CD14-positive monocyte (primary cell): ENCODE measurements at regions not wholly inside any gene's neighbourhood (a gene's known extent, or its start where the extent isn't known, plus 50 kb on each side); places are given as distances from the start of the nearest gene placed in this dataset.

Source experiments
- DNase-seq, 3 donors: peaks; one replicate each; pipeline ENCODE4 v3.0.0-alpha.2; 2011 to 2022
- H2AFZ ChIP-seq: 2 replicates; pipeline ENCODE4 v1.6.0; 2012; ENCODE audit warnings: mild to moderate bottlenecking, low read depth, low read length, inconsistent platforms; ENCODE audit not compliant: insufficient read depth, poor library complexity, severe bottlenecking
- H3K27ac ChIP-seq, 2 donors: 1 replicate in 1 of 2; 2 replicates in 1 of 2; pipeline ENCODE4 v1.5.1; 2012 to 2013; ENCODE audit warnings: low read length in 2 of 2, control low read depth in 1 of 2, inconsistent platforms in 1 of 2, low read depth in 1 of 2, mild to moderate bottlenecking in 1 of 2
- H3K27me3 ChIP-seq, 2 donors: one replicate each; pipeline versions ENCODE4 v1.6.0 to v1.6.1; 2011 to 2013; ENCODE audit warnings: low read length in 2 of 2; ENCODE audit not compliant: control insufficient read depth in 2 of 2, insufficient read depth in 2 of 2
- H3K36me3 ChIP-seq, 2 donors: replicated peaks in 1 of 2; 1 replicate in 1 of 2; 2 replicates in 1 of 2; pipeline versions ENCODE4 v1.5.1 to v1.6.1; 2012 to 2013; ENCODE audit warnings: low read length in 2 of 2, control low read depth in 1 of 2, inconsistent platforms in 1 of 2, mild to moderate bottlenecking in 1 of 2; ENCODE audit not compliant: insufficient read depth in 2 of 2, control insufficient read depth in 1 of 2
- H3K4me1 ChIP-seq, 2 donors: 1 replicate in 1 of 2; 2 replicates in 1 of 2; pipeline versions ENCODE4 v1.5.1 to v1.6.1; 2012 to 2013; ENCODE audit warnings: low read length in 2 of 2, control low read depth in 1 of 2, inconsistent platforms in 1 of 2, mild to moderate bottlenecking in 1 of 2, moderate library complexity in 1 of 2; ENCODE audit not compliant: insufficient read depth in 2 of 2, control insufficient read depth in 1 of 2
- H3K4me2 ChIP-seq: replicated peaks from 2 replicates; pipeline ENCODE3; 2012; ENCODE audit warnings: low read length, moderate library complexity, mild to moderate bottlenecking; ENCODE audit not compliant: poor library complexity, severe bottlenecking; ENCODE audit errors: extremely low read depth
- H3K4me3 ChIP-seq, 3 experiments: fragments of 200-600 bp in 1 of 3; sonication (generic) in 1 of 3; replicated peaks in 1 of 3; 1 replicate in 2 of 3; 2 replicates in 1 of 3; pipeline ENCODE4 v1.5.1; 2011 to 2013; ENCODE audit warnings: low read length in 3 of 3, mild to moderate bottlenecking in 3 of 3, control low read depth in 2 of 3, low read depth in 2 of 3, inconsistent platforms in 1 of 3, moderate library complexity in 1 of 3
- H3K79me2 ChIP-seq: 2 replicates; pipeline ENCODE4 v1.6.0; 2012; ENCODE audit warnings: mild to moderate bottlenecking, control low read depth, inconsistent platforms, low read length, moderate library complexity; ENCODE audit not compliant: insufficient read depth
- H3K9ac ChIP-seq: 2 replicates; pipeline ENCODE4 v1.6.0; 2017; ENCODE audit warnings: low read length, mild to moderate bottlenecking; ENCODE audit not compliant: insufficient read depth, poor library complexity, severe bottlenecking
- H3K9me3 ChIP-seq, 2 donors: replicated peaks in 1 of 2; 1 replicate in 1 of 2; 2 replicates in 1 of 2; pipeline versions ENCODE4 v1.5.1 to v1.6.1; 2012 to 2013; ENCODE audit warnings: low read length in 2 of 2, control low read depth in 1 of 2; ENCODE audit not compliant: control insufficient read depth in 1 of 2, insufficient read depth in 1 of 2
- H4K20me1 ChIP-seq: 2 replicates; pipeline ENCODE4 v1.6.0; 2012; ENCODE audit warnings: mild to moderate bottlenecking, low read length, control low read depth, moderate library complexity; ENCODE audit not compliant: insufficient read depth
- H3K27ac Mint-ChIP-seq, 7 donors: one replicate each; pipeline ENCODE4 v1.8.0; 2020; ENCODE audit warnings: mild to moderate bottlenecking in 7 of 7, mixed read lengths in 7 of 7, moderate library complexity in 6 of 7, inconsistent platforms in 2 of 7
- H3K27me3 Mint-ChIP-seq, 3 donors: one replicate each; pipeline ENCODE4 v1.8.0; 2021 to 2022; ENCODE audit warnings: low read depth in 3 of 3, mild to moderate bottlenecking in 3 of 3, mixed read lengths in 3 of 3, moderate library complexity in 3 of 3, inconsistent platforms in 1 of 3
- H3K36me3 Mint-ChIP-seq, 2 donors: one replicate each; pipeline ENCODE4 v1.8.0; 2020; ENCODE audit warnings: mixed read lengths in 2 of 2, inconsistent platforms in 1 of 2, mild to moderate bottlenecking in 1 of 2
- H3K4me1 Mint-ChIP-seq: one replicate; pipeline ENCODE4 v1.8.0; 2020; ENCODE audit warnings: mild to moderate bottlenecking, mixed read lengths
- H3K4me3 Mint-ChIP-seq, 2 donors: one replicate each; pipeline ENCODE4 v1.8.0; 2020; ENCODE audit warnings: mild to moderate bottlenecking in 2 of 2, mixed read lengths in 2 of 2, moderate library complexity in 1 of 2
- H3K9me3 Mint-ChIP-seq, 7 donors: one replicate each; pipeline ENCODE4 v1.8.0; 2020 to 2022; ENCODE audit warnings: mixed read lengths in 7 of 7, mild to moderate bottlenecking in 6 of 7, moderate library complexity in 6 of 7, inconsistent platforms in 2 of 7
- WGBS: methylation state at CpG from one replicate; pipeline ENCODE4 v1.1.5; 2013; ENCODE audit warnings: missing lambda C conversion rate; ENCODE audit not compliant: insufficient coverage; 5-methylcytosine and 5-hydroxymethylcytosine counted together
- intact Hi-C, 2 donors: fragments of 100-400 bp; cut with micrococcal nuclease; formaldehyde crosslinking; loops; one replicate each; pipeline versions ENCODE4 v1.15.0 to v1.15.1; 2023
- TF ChIP-seq, protein P1 (sequence below): fragments of 200-600 bp; IDR thresholded peaks from one replicate; pipeline ENCODE4 v1.8.0; 2022; ENCODE audit warnings: antibody characterized with exemption, mild to moderate bottlenecking

GRCh38 chr5:161093100-161093499 lies 241.1 kb upstream of the ATP10B start:
- H3K27ac ChIP-seq, result no peak overlapping the region
- H3K27me3 Mint-ChIP-seq, result peaks cover 0 to 2% (median 0%) of the 10 kb centered on the region in 3 donors
- H3K9ac ChIP-seq, result no peak overlapping the region
- no peaks in the 10 kb centered on the region for H3K4me1 Mint-ChIP-seq
- DNase-seq, result no peak
- no peak overlapping the region for H2AFZ ChIP-seq
- H4K20me1 ChIP-seq, result no peaks in the 10 kb centered on the region
- H3K4me3 Mint-ChIP-seq, result no peak overlapping the region
- H3K27ac Mint-ChIP-seq, result no peak overlapping the region
- no peaks in the 10 kb centered on the region for H3K36me3 ChIP-seq
- no peak overlapping the region for H3K4me2 ChIP-seq
- H3K79me2 ChIP-seq, result no peaks in the 10 kb centered on the region
- no peaks in the 10 kb centered on the region for H3K36me3 Mint-ChIP-seq
- intact Hi-C loops, result no loop called here
- TF ChIP-seq, protein P1, sequence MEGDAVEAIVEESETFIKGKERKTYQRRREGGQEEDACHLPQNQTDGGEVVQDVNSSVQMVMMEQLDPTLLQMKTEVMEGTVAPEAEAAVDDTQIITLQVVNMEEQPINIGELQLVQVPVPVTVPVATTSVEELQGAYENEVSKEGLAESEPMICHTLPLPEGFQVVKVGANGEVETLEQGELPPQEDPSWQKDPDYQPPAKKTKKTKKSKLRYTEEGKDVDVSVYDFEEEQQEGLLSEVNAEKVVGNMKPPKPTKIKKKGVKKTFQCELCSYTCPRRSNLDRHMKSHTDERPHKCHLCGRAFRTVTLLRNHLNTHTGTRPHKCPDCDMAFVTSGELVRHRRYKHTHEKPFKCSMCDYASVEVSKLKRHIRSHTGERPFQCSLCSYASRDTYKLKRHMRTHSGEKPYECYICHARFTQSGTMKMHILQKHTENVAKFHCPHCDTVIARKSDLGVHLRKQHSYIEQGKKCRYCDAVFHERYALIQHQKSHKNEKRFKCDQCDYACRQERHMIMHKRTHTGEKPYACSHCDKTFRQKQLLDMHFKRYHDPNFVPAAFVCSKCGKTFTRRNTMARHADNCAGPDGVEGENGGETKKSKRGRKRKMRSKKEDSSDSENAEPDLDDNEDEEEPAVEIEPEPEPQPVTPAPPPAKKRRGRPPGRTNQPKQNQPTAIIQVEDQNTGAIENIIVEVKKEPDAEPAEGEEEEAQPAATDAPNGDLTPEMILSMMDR, result no peak
- peaks cover 0 to 11% of the 10 kb centered on the region in 2 donors for H3K9me3 ChIP-seq
- WGBS, result 88% methylated on average over 2 of the region's 2 CpGs
- H3K27me3 ChIP-seq, result no peaks in the 10 kb centered on the region
- peaks cover 0 to 3% (median 2%) of the 10 kb centered on the region in 7 donors for H3K9me3 Mint-ChIP-seq
- H3K4me3 ChIP-seq, result no peak overlapping the region
- no peaks in the 10 kb centered on the region for H3K4me1 ChIP-seq

GRCh38 chr5:161089569-161089968 lies 237.6 kb upstream of the ATP10B start:
- H3K4me3 Mint-ChIP-seq, result no peak overlapping the region
- intact Hi-C loops, result no loop called here

More at GRCh38 chr5:161089569-161089968, 237.6 kb upstream of the ATP10B start:
- WGBS, result no CpG with 5 or more reads among the region's 2 CpGs
- Mint-ChIP-seq H3K4me1 (no peaks in the 10 kb centered on the region), H3K27ac (no peak overlapping the region), H3K27me3 (peaks cover 0 to 3% (median 0%) of the 10 kb centered on the region in 3 donors), H3K9me3 (peaks cover 0 to 3% (median 2%) of the 10 kb centered on the region in 7 donors), H3K36me3 (no peaks in the 10 kb centered on the region)
- H3K4me1 ChIP-seq, result no peaks in the 10 kb centered on the region
- H3K9ac ChIP-seq, result no peak overlapping the region
- peaks cover 0 to 11% of the 10 kb centered on the region in 2 donors for H3K9me3 ChIP-seq
- H3K36me3 ChIP-seq, result no peaks in the 10 kb centered on the region
- H3K27ac ChIP-seq, result no peak overlapping the region
- no peak overlapping the region for H3K4me3 ChIP-seq
- H2AFZ ChIP-seq, result no peak overlapping the region
- H4K20me1 ChIP-seq, result no peaks in the 10 kb centered on the region
- H3K4me2 ChIP-seq, result no peak overlapping the region
- TF ChIP-seq, protein P1, result no peak
- DNase-seq, result no peak
- H3K79me2 ChIP-seq, result no peaks in the 10 kb centered on the region
- H3K27me3 ChIP-seq, result no peaks in the 10 kb centered on the region
